ENCODE measurements at regions not wholly inside any gene's neighbourhood (a gene's known extent, or its start where the extent isn't known, plus 50 kb on each side); places are given as distances from the start of the nearest gene placed in this dataset.

DNA sequence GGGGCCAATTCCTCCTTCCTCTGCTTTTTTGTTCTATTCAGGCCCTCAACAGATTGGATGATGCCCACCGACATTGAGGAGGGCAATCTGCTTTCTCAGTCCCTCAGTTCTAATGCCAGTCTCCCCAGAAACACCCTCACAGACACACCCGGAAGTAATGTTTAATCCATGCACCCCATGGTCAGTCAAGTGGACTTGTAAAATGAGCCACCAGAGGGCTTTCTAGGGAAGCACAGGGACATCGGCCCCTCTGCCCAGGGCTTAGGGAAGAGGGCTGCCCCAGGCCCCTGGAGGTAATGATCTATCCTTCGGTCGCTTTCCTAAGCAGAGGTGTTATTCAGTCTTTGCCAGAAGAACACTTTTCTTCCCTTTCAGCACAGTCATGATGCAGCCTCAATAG lies 107.4 kb downstream of the PDCL3 start:
- no peak for DNase-seq (ENCODE audit: low read depth, low spot score)
- TF ChIP-seq YY1 (IDR thresholded peaks at IDR 0.05; ENCODE audit: insufficient read depth, insufficient read length), result no peak
- TF ChIP-seq ZNF274 (IDR thresholded peaks at IDR 0.05; ENCODE audit: low read depth, low read length), result no peak
- no peak for TF ChIP-seq SUZ12 (IDR thresholded peaks at IDR 0.05; ENCODE audit: extremely low read depth, insufficient read depth, insufficient read length)
- H3K9me3 ChIP-seq (ENCODE audit: insufficient read depth, low read length), result no peaks in the 10 kb centered on the region

DNA sequence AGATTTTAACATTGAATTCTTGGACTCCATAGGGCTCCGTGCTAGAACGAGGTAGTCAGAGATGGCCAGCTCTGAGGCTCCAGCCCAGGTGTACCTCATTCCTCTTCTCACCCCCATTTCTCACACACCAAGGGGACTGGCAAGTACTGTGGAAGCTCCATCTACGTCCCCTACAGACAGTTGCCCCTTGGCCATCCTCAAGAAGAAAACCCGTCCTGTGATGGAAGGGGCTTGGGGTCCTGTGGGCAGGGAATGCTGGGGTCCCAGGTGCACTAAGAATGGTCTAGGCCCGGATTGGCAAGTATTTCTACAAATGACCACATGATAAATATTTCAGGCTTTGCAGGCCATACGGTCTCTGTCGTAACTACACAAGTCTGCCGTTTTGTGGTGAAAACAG lies 110.3 kb downstream of the PDCL3 start:
- H3K4me3 ChIP-seq (ENCODE audit: insufficient read length, low read depth), result no peak overlapping the region
- H3K36me3 ChIP-seq (ENCODE audit: insufficient read depth, insufficient read length, low read length), result no peaks in the 10 kb centered on the region
- no peak overlapping the region for H3K9ac ChIP-seq (ENCODE audit: insufficient read length, low read depth)
- H3K9me3 ChIP-seq (ENCODE audit: insufficient read depth, low read length), result no peaks in the 10 kb centered on the region
- TF ChIP-seq YY1 (IDR thresholded peaks at IDR 0.05; ENCODE audit: insufficient read depth, insufficient read length), result no peak
- no peak for TF ChIP-seq SUZ12 (IDR thresholded peaks at IDR 0.05; ENCODE audit: extremely low read depth, insufficient read depth, insufficient read length)
- no peak for TF ChIP-seq ZNF274 (IDR thresholded peaks at IDR 0.05; ENCODE audit: low read depth, low read length)
- H3K27me3 ChIP-seq (ENCODE audit: insufficient read depth, insufficient read length), result no peaks in the 10 kb centered on the region
- DNase-seq (ENCODE audit: low read depth, low spot score), result no peak
- peaks cover 6% of the 10 kb centered on the region for H3K4me1 ChIP-seq (ENCODE audit: insufficient read depth, insufficient read length)

More for the DNA sequence above, 107.4 kb downstream of the PDCL3 start:
- Histone ChIP-seq H3K9ac (ENCODE audit: insufficient read length, low read depth) (no peak overlapping the region), H3K4me3 (ENCODE audit: insufficient read length, low read depth) (no peak overlapping the region), H3K27me3 (ENCODE audit: insufficient read depth, insufficient read length) (no peaks in the 10 kb centered on the region), H3K4me1 (ENCODE audit: insufficient read depth, insufficient read length) (peaks cover 6% of the 10 kb centered on the region), H3K36me3 (ENCODE audit: insufficient read depth, insufficient read length, low read length) (no peaks in the 10 kb centered on the region)

DNA sequence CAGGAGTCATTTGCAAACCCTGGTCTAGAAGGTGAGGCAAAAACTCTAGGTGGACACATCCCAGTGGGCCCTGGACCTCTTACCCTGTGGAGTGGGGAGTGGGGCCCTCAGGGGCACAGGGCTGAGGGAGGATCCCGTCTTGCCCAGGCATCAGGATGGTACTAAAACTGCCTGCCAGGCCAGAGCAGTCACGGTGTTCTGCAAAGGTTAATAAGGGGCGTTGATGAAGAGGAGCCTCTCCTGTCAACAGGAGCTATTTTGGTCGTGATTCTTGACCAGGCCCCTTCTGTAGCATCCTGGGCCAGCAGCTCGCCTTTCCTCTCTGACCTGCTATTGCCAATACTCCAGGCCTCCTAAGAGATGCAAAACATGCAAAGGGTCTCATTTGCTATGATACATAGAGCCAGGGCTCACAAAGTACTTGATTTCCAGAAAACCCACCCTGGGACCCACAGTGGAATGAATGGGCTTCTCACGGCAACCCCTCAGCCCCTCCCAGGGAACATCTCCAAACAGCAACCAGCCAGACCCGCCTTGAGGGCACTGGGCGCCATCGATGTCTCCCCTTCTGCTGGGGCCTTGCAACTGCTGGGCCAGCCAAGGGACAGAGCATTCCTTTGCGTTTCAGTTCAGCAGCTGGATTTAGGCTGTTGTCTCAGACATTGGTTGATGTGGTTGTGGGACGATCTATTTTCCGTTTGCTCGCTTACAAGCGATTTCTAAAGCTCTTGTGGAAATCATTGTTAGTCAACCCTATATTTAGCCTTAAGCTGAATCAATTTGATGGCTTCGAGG lies 111.1 kb downstream of the PDCL3 start:
- Histone ChIP-seq H3K4me1 (ENCODE audit: insufficient read depth, insufficient read length) (peaks cover 6% of the 10 kb centered on the region), H3K27me3 (ENCODE audit: insufficient read depth, insufficient read length) (no peaks in the 10 kb centered on the region), H3K36me3 (ENCODE audit: insufficient read depth, insufficient read length, low read length) (no peaks in the 10 kb centered on the region), H3K9ac (ENCODE audit: insufficient read length, low read depth) (no peak overlapping the region), H3K9me3 (ENCODE audit: insufficient read depth, low read length) (no peaks in the 10 kb centered on the region), H3K4me3 (ENCODE audit: insufficient read length, low read depth) (no peak overlapping the region)
- DNase-seq (ENCODE audit: low read depth, low spot score), result no peak
- TF ChIP-seq YY1 (IDR thresholded peaks at IDR 0.05; ENCODE audit: insufficient read depth, insufficient read length), result no peak

GRCh38 chr2:100674666-100675065 lies 111.9 kb downstream of the PDCL3 start:
- Histone ChIP-seq H3K36me3 (ENCODE audit: insufficient read depth, insufficient read length, low read length) (no peaks in the 10 kb centered on the region), H3K9ac (ENCODE audit: insufficient read length, low read depth) (no peak overlapping the region), H3K4me3 (ENCODE audit: insufficient read length, low read depth) (no peak overlapping the region), H3K27me3 (ENCODE audit: insufficient read depth, insufficient read length) (no peaks in the 10 kb centered on the region), H3K4me1 (ENCODE audit: insufficient read depth, insufficient read length) (peaks cover 6% of the 10 kb centered on the region), H3K9me3 (ENCODE audit: insufficient read depth, low read length) (no peaks in the 10 kb centered on the region)
- TF ChIP-seq SUZ12 (IDR thresholded peaks at IDR 0.05; ENCODE audit: extremely low read depth, insufficient read depth, insufficient read length) (no peak), YY1 (IDR thresholded peaks at IDR 0.05; ENCODE audit: insufficient read depth, insufficient read length) (no peak), ZNF274 (IDR thresholded peaks at IDR 0.05; ENCODE audit: low read depth, low read length) (no peak)
- no peak for DNase-seq (ENCODE audit: low read depth, low spot score)

DNA sequence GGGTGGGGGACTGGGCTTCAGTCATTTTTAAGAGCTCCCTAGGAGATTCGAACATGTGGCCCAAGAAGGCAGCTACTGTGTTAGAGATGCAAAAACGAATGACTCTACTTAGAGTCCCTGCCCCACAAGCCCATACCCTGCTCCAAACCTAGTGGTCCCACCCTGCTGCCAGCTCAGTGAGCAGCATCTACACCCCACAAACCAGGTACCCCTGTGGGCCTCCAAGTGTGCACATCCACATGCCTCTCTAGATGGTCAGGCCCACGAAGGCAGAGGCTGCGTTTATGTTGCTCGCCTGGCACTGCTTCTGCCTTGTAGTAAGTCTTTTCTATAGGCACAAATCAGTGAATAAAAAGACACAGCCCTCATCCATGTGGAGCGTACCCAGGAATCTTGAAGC lies 112.6 kb downstream of the PDCL3 start:
- Histone ChIP-seq H3K27me3 (ENCODE audit: insufficient read depth, insufficient read length) (no peaks in the 10 kb centered on the region), H3K4me3 (ENCODE audit: insufficient read length, low read depth) (no peak overlapping the region), H3K9me3 (ENCODE audit: insufficient read depth, low read length) (no peaks in the 10 kb centered on the region), H3K36me3 (ENCODE audit: insufficient read depth, insufficient read length, low read length) (no peaks in the 10 kb centered on the region), H3K9ac (ENCODE audit: insufficient read length, low read depth) (no peak overlapping the region), H3K4me1 (ENCODE audit: insufficient read depth, insufficient read length) (peaks cover 6% of the 10 kb centered on the region)
- no peak for TF ChIP-seq ZNF274 (IDR thresholded peaks at IDR 0.05; ENCODE audit: low read depth, low read length)
- no peak for TF ChIP-seq YY1 (IDR thresholded peaks at IDR 0.05; ENCODE audit: insufficient read depth, insufficient read length)
- no peak for TF ChIP-seq SUZ12 (IDR thresholded peaks at IDR 0.05; ENCODE audit: extremely low read depth, insufficient read depth, insufficient read length)
- no peak for DNase-seq (ENCODE audit: low read depth, low spot score)

GRCh38 chr2:100675855-100676254 lies 113.1 kb downstream of the PDCL3 start:
- DNase-seq (ENCODE audit: low read depth, low spot score), result no peak

GRCh38 chr2:100676346-100676745 lies 113.6 kb downstream of the PDCL3 start:
- H3K4me3 ChIP-seq (ENCODE audit: insufficient read length, low read depth), result no peak overlapping the region
- no peaks in the 10 kb centered on the region for H3K27me3 ChIP-seq (ENCODE audit: insufficient read depth, insufficient read length)
- no peak overlapping the region for H3K9ac ChIP-seq (ENCODE audit: insufficient read length, low read depth)
- no peak for DNase-seq (ENCODE audit: low read depth, low spot score)
- H3K4me1 ChIP-seq (ENCODE audit: insufficient read depth, insufficient read length), result peaks cover 6% of the 10 kb centered on the region
- no peak for TF ChIP-seq YY1 (IDR thresholded peaks at IDR 0.05; ENCODE audit: insufficient read depth, insufficient read length)
- no peak for TF ChIP-seq ZNF274 (IDR thresholded peaks at IDR 0.05; ENCODE audit: low read depth, low read length)
- no peak for TF ChIP-seq SUZ12 (IDR thresholded peaks at IDR 0.05; ENCODE audit: extremely low read depth, insufficient read depth, insufficient read length)
- H3K36me3 ChIP-seq (ENCODE audit: insufficient read depth, insufficient read length, low read length), result no peaks in the 10 kb centered on the region
- no peaks in the 10 kb centered on the region for H3K9me3 ChIP-seq (ENCODE audit: insufficient read depth, low read length)

More at GRCh38 chr2:100675855-100676254, 113.1 kb downstream of the PDCL3 start:
- H3K4me3 ChIP-seq (ENCODE audit: insufficient read length, low read depth), result no peak overlapping the region
- no peaks in the 10 kb centered on the region for H3K9me3 ChIP-seq (ENCODE audit: insufficient read depth, low read length)
- H3K9ac ChIP-seq (ENCODE audit: insufficient read length, low read depth), result no peak overlapping the region
- H3K27me3 ChIP-seq (ENCODE audit: insufficient read depth, insufficient read length), result no peaks in the 10 kb centered on the region
- TF ChIP-seq SUZ12 (IDR thresholded peaks at IDR 0.05; ENCODE audit: extremely low read depth, insufficient read depth, insufficient read length), result no peak
- no peak for TF ChIP-seq ZNF274 (IDR thresholded peaks at IDR 0.05; ENCODE audit: low read depth, low read length)
- TF ChIP-seq YY1 (IDR thresholded peaks at IDR 0.05; ENCODE audit: insufficient read depth, insufficient read length), result no peak
- H3K4me1 ChIP-seq (ENCODE audit: insufficient read depth, insufficient read length), result peaks cover 6% of the 10 kb centered on the region
- H3K36me3 ChIP-seq (ENCODE audit: insufficient read depth, insufficient read length, low read length), result no peaks in the 10 kb centered on the region

All from NT2/D1 (cell line).